WERI-Rb-1 (cell line): ENCODE measurements at regions not wholly inside any gene's neighbourhood (a gene's known extent, or its start where the extent isn't known, plus 50 kb on each side); places are given as distances from the start of the nearest gene placed in this dataset.

Experiments used
- DNase-seq: peaks from one replicate; pipeline ENCODE4 v3.0.0-alpha.2; 2020
- H3K27ac ChIP-seq: fragments of 250-450 bp; sonication (Bioruptor Pico); 2 replicates; pipeline ENCODE4 v1.5.1; 2020; ENCODE audit warnings: mild to moderate bottlenecking, moderate library complexity
- H3K27me3 ChIP-seq: fragments of 250-450 bp; sonication (Bioruptor Pico); 2 replicates; pipeline ENCODE4 v1.5.1; 2021; ENCODE audit warnings: mild to moderate bottlenecking, low read depth, moderate library complexity; ENCODE audit not compliant: insufficient read depth, severe bottlenecking
- H3K36me3 ChIP-seq: fragments of 250-450 bp; sonication (Bioruptor Pico); 2 replicates; pipeline ENCODE4 v1.5.1; 2020; ENCODE audit warnings: mild to moderate bottlenecking, moderate library complexity
- H3K4me3 ChIP-seq: 2 replicates; pipeline ENCODE4 v1.5.1; 2011; ENCODE audit warnings: low read depth, mild to moderate bottlenecking, control low read depth, low read length
- H3K9me3 ChIP-seq: fragments of 250-450 bp; sonication (Bioruptor Pico); 2 replicates; pipeline ENCODE4 v1.5.1; 2021; ENCODE audit warnings: mild to moderate bottlenecking, moderate library complexity; ENCODE audit not compliant: severe bottlenecking
- TF ChIP-seq, protein P1 (sequence below): IDR thresholded peaks from 2 replicates; pipeline ENCODE4 v1.5.1; 2011; ENCODE audit warnings: low read depth, mild to moderate bottlenecking, control low read depth, inconsistent platforms, low read length

DNA sequence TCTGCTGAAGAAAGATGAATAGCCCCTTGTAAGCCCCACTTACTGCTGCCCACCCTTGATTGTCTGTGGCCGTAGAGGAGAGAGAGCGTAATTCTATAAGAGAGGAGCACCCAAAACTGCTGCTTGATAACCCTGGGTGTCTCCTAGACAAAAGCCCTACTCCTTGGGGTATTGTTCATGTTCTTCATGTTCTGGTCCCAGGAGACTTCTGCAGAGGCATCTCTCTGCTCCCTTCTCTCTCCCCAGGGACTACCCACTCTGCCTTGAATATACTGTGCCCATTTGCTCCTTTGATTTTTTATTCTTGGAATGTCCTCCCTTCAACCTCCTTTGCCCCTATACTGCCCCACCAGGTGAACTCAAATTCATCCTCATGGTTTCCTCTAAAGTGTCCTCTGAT is 417.8 kb upstream of the CADM1 start:
- H3K27ac ChIP-seq, result no peak overlapping the region
- H3K36me3 ChIP-seq, result no peaks in the 10 kb centered on the region
- TF ChIP-seq, protein P1, sequence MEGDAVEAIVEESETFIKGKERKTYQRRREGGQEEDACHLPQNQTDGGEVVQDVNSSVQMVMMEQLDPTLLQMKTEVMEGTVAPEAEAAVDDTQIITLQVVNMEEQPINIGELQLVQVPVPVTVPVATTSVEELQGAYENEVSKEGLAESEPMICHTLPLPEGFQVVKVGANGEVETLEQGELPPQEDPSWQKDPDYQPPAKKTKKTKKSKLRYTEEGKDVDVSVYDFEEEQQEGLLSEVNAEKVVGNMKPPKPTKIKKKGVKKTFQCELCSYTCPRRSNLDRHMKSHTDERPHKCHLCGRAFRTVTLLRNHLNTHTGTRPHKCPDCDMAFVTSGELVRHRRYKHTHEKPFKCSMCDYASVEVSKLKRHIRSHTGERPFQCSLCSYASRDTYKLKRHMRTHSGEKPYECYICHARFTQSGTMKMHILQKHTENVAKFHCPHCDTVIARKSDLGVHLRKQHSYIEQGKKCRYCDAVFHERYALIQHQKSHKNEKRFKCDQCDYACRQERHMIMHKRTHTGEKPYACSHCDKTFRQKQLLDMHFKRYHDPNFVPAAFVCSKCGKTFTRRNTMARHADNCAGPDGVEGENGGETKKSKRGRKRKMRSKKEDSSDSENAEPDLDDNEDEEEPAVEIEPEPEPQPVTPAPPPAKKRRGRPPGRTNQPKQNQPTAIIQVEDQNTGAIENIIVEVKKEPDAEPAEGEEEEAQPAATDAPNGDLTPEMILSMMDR, result no peak
- DNase-seq, result no peak
- no peaks in the 10 kb centered on the region for H3K9me3 ChIP-seq
- no peaks in the 10 kb centered on the region for H3K27me3 ChIP-seq
- no peak overlapping the region for H3K4me3 ChIP-seq

DNA sequence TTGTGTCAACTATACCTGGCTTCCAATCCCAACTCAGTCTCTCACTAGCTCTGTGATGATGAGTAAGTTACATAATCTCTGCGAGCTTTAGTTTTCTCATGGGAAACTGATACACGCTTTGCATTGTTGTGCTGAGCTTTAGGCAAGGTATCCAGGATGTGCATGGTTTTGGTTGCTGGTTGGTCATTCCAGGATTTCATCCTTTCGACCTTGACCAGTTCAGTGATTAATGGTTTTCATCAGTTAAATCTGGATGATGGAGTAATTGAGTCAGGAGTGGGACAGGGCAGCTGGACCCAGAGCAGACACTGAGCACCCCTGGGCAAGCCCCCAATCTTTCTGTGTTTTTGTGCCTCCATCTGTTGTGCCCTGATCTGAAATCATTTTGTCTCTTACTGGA is 417.3 kb upstream of the CADM1 start:
- TF ChIP-seq, protein P1, result no peak
- DNase-seq, result no peak
- Histone ChIP-seq H3K27ac (no peak overlapping the region), H3K4me3 (no peak overlapping the region), H3K27me3 (no peaks in the 10 kb centered on the region), H3K36me3 (no peaks in the 10 kb centered on the region), H3K9me3 (no peaks in the 10 kb centered on the region)

DNA sequence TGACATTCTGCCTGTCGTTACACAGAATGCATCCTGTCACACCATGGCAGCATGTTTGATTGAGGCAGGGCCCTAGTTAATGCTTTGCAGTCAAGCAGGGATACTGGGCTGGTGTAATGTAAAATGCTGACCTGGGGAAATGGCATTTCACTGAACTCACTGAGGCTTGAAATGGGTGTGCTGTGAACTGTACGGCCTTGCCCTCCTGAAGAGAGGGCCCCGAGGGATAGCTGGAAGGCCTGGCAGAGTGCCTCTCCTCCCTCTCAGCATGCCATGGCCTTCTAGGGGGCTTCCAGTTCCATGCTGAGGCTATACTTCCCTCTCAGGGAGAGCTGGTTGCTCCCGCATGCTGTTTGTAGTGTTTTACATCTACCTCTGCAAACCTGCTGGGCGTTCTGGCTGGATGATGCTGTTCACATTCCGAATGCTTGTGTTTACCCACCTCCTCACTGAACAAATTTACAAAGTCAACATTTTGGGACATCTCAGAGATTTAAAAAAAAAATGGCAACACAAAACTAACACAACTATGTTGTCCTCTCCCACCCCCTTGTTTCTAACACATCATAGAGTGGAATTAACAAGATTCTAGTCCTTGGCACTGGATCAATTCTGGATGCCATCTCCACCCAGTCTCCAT is 416.7 kb upstream of the CADM1 start:
- no peak for DNase-seq

DNA sequence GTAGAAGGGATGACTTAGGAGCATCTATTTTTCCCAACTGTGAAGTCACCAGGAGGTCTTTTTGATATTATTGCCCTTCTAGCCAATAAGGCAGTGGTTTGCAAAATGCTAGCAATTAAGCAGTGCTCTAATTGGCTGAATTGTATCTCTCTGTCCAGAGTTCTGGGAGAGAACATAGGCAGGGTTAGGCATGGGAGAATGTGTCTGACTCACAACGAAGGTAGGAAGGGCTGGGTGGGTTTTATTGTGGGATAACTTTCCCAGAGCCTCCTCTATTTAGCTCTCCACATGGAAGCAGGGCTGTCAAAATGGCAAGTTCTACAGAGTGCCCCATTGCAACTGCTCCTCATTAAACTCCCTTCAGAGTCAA is 415.9 kb upstream of the CADM1 start:
- Histone ChIP-seq H3K9me3 (no peaks in the 10 kb centered on the region), H3K4me3 (no peak overlapping the region), H3K27ac (no peak overlapping the region), H3K36me3 (no peaks in the 10 kb centered on the region), H3K27me3 (no peaks in the 10 kb centered on the region)
- no peak for DNase-seq
- TF ChIP-seq, protein P1, result no peak

More for the DNA sequence above, 416.7 kb upstream of the CADM1 start:
- Histone ChIP-seq H3K27me3 (no peaks in the 10 kb centered on the region), H3K27ac (no peak overlapping the region), H3K4me3 (no peak overlapping the region), H3K36me3 (no peaks in the 10 kb centered on the region), H3K9me3 (no peaks in the 10 kb centered on the region)
- TF ChIP-seq, protein P1, result no peak

DNA sequence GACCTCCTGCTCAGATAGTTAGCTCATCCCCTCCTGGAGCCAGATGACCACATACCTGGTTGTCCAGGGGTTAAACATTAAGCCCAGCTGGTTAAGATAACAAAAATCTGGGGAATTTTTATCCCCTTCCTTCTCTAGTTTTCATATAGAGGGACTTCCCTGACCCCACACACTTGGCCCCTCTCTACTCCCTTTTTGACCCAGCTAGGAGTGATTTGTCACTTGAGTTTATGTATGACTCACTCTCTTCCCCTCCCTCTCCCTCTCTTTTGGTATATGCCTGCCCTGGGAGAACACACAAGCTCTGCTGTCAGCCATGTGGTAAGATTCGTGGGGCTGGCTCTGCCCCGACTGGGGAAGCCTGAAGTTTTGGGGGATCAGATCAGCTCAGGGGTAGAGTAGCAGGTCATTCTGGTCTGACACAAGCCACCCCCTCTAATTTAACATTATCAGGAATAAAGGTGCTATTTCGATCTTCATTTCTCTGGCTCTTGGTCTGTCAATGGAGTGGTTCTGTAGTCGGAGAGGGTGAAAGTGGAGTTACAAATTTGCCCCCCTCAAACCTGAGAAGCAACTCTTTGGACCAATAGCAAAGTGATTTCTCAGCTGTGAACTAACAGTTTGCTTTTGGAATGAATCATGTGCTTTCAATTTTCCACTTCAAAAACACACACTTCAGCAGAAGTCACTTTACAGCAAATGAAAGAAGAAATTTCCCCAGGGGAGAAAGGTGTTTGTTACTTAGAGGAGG is 415.3 kb upstream of the CADM1 start:
- DNase-seq, result no peak
- TF ChIP-seq, protein P1, result no peak
- H3K27me3 ChIP-seq, result no peaks in the 10 kb centered on the region

DNA sequence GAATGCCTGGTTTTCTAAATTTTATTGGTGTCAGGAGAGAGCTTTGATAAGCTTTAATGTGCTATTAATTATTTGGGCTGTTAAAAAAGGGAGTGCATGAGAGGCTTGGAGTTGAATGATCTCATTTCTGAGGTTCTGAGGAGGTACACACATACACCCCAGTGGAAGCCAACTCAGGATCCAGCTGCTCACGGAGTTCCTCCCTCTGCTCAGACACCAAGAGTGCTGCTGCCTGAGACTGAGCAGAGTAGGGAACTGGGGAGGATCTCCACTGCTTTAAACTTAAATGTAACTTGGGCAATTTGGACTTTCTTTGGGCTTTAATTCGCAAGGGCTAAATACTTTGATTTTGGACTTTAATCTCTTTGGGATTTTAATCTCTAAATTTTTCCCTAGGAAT is 414.4 kb upstream of the CADM1 start:
- no peak overlapping the region for H3K4me3 ChIP-seq
- no peak overlapping the region for H3K27ac ChIP-seq
- no peaks in the 10 kb centered on the region for H3K9me3 ChIP-seq
- no peaks in the 10 kb centered on the region for H3K27me3 ChIP-seq
- H3K36me3 ChIP-seq, result no peaks in the 10 kb centered on the region
- TF ChIP-seq, protein P1, result no peak
- DNase-seq, result no peak

More for the DNA sequence above, 415.3 kb upstream of the CADM1 start:
- Histone ChIP-seq H3K36me3 (no peaks in the 10 kb centered on the region), H3K9me3 (no peaks in the 10 kb centered on the region), H3K4me3 (no peak overlapping the region), H3K27ac (no peak overlapping the region)
